NCI-H510A treated with DMSO at 0.1 percent for 48 hours (cell line): ENCODE measurements at regions not wholly inside any gene's neighbourhood (a gene's known extent, or its start where the extent isn't known, plus 50 kb on each side); places are given as distances from the start of the nearest gene placed in this dataset.
A peak's percentile ranks its signal among the peaks of the same experiment; 100 is the strongest.
"Not testable (repeated sequence)": the region's sequence is repeated elsewhere in the genome, so short reads cannot be mapped to it uniquely, and the experiment has no call there.

Source experiments
- DNase-seq: peaks from one replicate; lab custom pipeline; 2025; lab: John Stamatoyannopoulos, UW

DNA sequence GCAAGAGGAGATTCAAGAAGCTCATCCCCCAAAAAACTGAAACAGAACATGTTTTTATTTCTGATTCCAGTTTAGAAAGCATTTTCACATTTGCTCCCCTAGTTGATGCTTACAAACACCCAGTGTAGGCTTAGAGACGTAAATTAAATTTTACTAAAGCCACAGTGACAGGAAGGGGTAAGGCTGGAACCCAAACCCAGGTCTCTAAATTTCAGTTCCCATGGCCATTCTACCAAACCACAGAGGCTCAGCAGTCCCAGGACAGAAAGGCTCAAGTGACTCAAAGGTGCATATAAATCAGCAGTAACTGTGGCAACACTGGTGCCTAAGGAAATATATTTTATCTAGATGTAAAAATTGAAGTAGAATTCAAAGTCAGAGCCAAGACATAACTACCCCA, 128.7 kb downstream of the CEP120 start:
- DNase-seq: no peak

DNA sequence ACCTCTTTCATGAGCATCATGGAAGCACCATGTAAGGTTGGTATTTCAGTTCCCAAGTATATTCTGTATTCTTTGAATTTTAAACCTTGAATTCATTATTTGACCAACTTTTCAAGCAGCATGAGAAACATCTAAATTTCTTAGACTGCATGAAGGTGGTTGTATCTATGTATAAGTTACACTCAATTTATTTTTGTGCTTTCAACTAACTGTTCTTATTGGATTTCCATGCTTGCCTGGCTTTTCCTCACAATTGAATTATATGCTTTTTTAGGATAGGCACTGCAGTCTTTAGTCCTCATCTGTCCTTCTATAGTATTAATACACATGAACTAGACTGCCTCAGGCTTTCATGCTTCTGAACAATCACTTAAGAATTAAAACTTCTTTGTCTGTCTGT, 134.0 kb downstream of the CEP120 start:
- DNase-seq: no peak

DNA sequence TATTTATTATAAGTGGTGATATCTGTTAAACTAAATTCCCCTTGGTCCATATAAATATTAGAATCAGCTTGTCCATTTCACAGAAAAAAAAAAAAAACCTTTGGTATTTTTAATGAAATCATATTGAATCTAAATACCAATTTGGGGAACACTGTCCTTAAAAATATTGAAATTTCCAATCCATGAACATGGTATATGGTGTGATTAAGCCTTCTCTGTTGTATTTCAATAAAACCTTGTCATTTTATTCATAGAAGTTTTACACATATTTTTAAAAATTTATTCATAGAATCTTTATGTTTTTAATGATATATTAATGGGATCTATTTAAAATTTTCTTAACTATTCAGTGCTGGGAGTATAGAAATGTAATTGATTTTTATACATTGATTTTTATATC, 135.3 kb downstream of the CEP120 start:
- DNase-seq: no peak

DNA sequence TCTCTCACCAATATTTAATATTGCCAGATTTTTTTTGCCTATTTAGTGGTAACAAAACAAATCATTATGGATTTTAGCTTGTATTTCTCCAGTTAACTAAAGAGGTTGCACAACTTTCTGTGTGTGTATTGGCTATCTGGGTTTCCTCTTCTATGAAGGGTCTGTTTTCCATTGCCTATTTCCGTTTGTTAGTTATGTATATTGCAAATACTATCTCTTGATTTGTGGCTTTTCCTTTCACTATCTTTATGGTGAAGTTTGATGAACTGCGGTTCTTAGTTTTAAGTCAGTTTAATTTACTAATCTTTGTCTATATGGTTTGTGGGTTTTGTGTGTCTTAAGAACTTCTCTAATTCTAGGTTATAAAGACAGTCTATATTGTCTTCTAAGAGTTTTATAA, 136.3 kb downstream of the CEP120 start:
- no peak for DNase-seq

DNA sequence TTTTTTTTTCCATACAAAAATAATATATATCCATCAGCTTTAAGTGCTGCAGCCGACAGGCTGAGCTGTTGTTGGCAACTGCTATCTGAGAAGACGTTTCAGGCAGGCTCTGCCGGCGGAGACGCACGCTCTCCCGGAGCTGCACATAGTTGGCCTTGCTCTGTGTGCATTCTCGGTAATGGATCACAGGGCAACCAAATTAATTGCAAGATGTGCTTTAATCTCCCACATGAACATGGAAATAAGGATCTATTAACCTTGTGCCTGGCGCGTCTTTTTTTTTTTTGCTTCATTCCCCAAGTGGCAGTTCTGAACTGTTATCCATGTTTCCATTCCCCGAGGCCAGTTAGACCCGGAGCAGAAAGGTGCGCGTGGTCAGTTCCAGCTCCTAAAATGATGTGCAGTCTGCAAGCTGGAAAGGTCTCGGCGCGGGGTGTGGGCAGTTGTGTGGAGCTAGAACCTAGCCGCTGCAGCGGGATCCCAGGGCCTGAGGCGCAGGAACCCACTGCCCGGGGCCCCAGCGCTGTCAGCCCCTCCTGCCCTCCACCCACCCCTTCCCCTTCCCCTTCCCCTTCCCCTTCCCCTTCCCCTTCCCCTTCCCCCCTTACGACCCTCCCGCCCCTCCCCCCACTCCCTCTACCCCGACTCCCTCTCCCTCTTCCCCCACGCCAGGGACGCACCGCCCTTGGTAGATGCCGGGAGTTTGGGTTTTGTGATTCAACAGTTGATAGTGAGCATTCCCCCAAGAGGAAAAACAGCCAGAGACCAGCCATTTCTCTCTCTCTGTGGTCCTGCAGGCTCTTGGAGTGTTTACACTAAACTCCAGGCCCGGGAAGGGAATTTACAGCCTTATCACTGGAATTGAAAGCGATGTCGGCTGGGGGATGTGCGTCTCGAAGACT, 137.8 kb downstream of the CEP120 start:
- peak; percentile 33 for DNase-seq

DNA sequence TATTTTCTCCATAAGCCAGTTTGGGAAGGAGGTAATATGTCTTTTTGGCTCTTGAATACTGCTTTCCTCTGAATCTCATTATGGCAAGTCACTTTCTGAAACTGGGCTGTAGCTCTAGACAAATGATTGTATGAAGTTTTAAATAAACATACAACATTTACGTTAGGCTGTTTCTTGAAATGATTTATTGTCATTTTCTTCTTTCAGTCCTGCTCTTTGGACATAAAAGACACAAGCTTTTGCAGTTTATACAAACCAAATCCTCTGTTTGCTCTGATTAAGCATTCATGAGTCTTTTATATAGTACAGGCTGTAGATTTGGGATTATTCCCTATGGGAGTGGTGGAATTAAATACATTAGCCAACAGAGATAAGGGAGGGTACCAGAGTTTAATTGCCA, 139.7 kb downstream of the CEP120 start:
- no peak for DNase-seq

DNA sequence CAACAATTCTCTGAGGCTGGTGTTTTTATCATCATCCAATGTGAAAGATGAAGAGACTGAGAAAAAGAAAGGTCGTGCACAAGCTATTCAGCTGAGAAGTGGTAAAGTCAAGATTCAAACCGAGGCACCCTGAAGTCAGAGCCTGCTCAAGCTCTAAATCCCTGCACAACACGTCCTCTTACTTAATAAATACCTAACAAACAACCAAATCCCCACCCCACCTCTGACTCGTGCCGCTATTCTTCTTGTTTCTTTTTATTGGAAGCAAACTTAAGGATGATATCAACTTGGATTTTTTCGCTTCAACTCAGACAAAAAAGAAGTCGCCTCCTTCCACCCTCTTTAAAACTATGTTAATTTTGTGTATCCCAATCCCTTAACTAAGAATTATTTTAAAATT, 140.2 kb downstream of the CEP120 start:
- no peak for DNase-seq

DNA sequence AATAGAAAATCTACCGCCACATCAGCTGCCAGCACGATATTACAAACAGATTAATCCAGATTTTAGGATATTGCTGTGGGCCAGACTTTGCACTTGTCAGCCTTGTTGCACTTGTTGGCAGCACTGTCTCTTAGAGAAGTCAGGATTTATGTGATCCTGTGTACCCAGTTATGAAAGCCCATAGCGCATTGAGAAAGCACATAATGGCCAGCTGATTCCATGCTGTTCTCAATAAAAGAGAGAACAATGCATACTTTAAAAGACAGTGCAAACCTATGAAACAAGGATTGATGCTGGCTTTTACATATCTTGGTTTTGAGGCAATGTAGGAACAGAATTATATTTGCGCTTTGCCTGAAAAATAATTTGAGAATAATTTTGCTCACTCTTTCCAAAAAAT, 140.8 kb downstream of the CEP120 start:
- no peak for DNase-seq

DNA sequence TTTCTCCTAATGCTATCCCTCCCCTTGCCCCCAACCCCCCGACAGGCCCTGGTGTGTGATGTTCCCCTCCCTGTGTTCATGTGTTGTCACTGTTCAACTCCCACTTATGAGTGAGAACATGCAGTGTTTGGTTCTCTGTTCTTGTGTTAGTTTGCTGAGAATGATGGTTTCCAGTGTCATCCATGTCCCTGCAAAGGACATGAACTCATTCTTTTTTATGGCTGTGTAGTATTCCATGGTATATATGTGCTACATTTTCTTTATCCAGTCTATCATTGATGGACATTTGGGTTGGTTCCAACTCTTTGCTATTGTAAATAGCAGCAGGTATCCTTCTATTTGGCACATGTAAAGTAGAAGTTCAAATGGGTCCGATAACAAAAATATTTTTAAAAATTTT, 142.3 kb downstream of the CEP120 start:
- DNase-seq: not testable (repeated sequence)

DNA sequence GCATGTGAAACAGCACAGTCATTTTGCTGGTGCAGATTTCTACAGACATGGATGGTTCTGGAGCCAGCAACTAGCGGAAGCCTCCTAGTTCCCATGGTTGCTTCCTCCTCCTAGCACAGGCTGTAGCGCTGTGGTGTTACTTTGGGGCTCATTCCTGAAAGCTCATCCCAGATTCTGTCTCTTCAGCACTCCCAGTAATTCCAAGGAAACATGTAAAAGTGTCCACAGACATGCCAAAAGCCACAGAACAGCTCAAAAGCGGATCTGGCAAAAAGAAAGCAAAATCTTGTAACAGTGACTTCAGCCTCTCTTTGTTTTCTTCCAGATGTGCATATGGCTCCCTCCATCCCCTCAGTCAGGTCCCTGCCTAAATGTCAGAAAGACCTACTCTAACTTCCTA, 144.1 kb downstream of the CEP120 start:
- no peak for DNase-seq

DNA sequence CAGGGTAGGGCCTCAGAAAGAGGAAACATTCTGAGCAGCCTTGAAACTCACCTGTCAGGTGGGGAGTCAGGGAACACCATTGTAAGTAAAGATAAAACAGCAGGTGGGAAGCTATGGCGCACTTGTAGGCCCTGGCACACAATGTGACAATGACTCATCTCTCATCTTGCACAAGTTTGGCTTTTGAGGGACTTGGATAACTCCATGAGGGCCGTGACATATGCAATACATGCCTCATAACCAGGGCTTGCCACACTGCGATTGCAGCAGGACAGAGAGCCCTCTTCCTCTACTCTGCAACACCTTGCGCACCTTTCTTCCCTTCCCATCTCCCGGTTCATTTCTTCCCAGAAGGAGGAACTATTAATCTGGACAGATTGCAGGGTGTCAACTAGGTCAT, 144.9 kb downstream of the CEP120 start:
- no peak for DNase-seq

DNA sequence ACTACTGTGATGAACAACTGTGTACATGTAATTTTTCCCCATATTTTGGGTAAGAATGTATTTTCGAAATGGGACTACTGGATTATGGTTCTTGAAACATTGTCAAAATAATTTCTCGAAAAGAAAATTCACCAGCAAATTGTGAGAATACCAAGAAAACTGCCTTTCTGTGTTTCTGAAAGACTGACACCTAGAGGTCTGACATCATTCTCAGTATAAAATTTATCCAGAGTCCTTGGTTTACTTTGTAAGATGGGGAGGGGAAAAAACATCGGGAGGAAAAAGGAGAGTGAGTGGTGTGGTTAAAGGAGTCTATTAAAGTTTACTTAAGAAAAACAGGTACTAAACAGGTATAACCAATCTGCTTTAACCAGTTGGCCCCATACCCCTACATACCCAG, 149.2 kb downstream of the CEP120 start:
- no peak for DNase-seq

DNA sequence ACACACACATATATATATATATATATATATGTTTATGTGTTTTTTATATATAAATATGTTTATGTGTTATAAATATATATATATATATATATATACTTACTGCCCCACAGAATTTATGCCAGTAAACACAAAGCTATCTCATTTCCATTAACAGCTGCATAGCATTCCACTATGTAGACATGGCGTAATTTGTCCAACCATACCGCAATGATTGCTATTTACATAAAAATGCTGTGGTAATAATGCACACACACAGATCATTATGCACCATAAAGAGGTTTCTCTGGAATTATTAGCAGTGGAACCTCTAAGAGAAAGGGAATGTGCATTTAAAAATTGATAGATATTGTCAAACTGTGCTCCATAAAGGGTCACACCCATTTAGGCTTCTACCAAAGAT, 150.1 kb downstream of the CEP120 start:
- DNase-seq: no peak

DNA sequence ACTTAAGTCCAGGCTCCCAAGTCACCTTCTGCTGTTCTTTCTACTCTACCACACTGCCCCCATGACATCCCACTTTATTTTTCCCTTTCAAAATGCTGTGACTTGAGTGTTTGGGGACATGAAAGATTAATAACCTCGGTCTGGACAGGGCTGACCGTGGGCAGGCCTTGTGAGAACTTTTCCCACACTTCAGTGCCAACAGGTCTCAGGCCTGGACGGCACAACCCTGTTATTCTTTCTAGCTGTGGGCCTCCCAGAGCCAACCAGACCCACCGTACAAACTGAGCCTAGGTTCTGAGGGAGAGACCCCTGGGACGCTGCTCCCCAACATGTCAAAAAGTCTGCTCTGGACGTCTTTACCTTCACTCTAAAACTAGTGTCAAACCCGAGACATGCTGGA, 153.4 kb downstream of the CEP120 start:
- DNase-seq: no peak

DNA sequence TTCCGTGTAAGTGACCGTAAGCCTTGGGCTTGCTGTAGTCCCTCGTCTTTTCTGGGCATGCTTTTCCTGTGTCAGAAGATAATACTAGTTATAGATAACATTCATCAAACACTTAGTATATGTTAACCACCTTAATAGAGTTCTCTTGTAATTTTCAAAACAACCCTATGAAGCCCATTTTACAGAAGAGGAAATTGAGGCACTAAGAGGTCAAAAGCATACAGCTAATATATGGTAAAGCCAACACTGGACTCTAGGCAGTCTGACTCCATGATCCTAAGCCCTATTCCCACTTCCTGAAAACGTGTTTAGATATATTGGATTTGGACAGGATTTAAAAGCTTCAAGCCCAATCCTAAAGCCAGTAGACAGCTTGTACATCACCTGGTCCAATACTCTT, 153.8 kb downstream of the CEP120 start:
- no peak for DNase-seq

DNA sequence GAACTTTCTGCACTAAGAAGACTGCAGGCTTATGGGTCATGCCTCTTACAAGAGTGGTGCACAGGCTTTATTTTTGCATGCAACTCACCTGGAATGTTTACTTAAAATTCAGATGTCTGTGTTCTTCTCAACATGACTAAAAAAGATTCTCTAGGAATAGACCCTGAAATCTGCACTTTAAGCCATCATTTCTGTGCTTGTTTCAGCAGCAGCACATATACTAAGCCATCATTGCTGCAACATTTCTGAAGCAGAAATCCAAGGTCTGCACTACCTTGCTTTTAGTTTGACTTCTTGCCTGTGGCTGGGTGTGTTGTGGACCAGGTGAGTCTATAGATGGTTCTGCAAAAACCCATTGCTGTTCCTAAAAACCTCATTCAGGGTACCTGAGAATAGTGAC, 156.8 kb downstream of the CEP120 start:
- no peak for DNase-seq

DNA sequence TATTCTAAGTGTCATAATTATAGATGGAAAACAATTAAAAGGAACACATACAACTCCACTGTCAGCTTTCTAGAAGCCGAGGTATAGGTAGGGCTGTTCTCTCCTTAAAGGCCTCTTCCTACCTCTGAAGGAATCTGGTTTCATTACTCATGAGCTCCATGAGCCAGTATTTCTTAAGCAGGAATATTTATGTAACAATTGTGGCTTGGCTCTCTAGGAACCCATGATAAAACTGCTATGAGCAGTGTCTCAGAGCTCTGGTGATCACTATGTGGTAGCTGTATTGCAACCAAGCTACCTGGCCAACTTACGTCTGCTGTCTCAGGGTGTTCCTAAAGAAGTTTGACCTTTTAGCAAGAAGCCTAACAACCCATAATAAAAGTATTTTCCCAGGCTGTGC, 157.7 kb downstream of the CEP120 start:
- DNase-seq: no peak

DNA sequence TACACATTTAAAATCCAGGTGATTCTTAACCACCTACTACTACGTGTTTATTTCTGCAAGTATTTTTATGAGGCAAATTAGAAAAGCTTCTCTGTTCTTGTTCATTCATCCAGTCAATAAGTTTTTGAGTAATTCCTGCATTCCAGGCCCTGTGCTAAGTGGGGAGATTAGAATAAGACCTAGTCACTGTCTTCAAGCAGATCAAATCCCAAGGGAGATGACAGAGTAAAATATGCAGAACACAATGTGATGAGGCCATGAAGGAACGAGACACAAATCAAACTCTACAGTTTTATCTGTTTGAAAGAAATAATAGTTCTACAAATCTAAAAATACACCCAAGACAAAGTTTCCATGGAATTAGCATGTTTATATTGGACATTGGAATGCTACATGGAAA, 158.8 kb downstream of the CEP120 start:
- DNase-seq: no peak

DNA sequence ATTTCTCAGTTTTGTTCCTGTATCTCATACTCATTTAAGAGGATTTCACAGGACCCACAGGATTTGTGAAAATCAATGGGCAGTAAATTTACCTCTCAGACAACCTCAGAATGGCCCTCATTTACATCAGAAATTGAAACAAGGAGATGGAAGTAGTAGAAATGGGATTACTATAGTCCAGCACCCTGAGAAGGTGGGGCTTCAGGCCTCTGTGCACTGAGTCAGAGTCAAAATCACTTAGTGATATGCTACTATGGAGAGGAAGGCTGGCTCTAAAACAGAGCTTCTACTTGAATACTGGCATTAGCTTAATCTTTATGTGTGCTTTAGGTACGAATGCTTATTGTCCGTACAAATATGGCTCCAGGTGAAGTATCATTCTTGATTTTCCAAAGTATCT, 159.3 kb downstream of the CEP120 start:
- DNase-seq: no peak

DNA sequence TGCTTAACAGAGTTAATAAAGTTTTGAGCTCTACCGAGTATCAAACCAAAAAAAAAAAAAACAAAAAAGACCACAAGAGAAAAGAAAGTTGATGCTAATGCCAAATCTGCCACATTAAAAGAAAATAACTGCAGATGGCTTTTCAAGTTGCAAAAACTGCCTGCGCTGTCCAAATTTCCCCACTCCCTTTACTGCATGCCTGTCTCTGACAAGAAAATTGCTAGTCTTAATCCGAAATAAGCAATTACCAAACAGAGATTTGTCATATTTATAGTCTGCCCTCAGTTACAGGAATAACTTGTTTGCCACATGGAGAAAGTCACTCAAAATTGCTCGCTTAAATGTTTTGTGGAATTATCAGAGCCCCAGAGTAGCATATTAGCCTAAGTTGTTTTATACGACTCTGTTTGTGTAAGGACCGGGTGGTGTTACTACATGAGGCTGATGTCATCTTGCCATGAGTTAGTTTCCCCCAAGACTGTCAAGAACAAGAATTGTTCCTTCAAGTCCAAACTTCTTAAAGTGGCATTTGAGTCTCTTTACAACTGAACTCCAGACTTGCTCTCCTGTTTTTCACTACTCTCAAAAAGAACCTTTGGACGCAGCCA, 160.9 kb downstream of the CEP120 start:
- no peak for DNase-seq

DNA sequence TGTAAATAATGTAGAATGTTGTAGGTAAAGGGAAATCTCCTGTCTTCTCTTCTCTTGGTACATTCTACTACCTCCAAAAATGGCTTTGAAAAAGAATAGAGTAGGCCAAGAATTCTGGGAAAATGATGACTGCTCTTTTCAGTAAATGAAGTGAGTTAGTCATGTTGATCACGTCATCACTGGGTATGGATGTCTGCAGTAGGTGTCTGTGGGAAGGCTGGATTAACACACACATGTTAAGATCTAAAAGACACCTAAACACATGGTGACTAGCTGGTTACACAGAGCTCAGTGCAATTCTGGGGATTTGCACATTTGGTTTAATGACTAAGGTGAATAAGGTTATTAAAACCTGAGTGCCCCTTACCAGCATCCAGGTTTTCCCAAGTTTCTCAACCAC, 161.5 kb downstream of the CEP120 start:
- DNase-seq: no peak

DNA sequence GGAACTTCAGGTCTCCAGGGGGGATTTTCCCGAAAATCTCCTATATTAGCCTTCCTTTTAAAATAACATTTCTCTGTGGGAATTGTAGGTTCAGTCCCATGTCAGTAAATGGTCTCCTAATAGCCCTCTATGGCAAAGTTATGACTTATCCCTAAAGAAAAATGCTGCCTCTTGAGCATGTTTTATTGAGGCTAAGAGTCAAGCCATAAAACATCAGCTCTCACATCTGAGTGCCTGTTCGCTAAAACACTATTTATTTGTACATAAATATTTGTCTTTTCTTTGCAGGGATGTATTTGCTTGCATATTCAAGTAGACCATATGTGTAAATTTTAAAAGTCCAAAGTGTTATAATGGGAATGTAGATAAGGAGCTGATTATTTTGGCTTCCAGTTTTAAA, 160.4 kb downstream of the PRDM6 start:
- no peak for DNase-seq

DNA sequence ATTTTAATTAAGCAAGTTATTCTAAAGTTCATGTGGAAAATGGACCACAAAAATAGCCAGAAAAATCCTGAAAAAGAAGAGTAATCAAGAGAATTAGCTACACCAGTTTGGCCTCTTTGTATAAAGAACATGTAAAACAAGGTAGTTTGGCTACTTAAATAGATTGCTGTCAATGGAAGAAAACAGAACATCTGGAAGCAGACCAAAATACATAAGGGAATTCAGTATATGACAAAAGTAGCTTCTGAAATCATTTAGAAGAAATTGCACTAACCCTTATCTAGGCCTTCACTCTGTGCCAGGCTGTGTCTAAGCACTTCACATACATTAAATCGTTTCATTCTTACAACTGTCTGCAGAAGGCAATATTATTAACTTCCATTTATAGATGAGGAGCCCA, 156.6 kb downstream of the PRDM6 start:
- no peak for DNase-seq

DNA sequence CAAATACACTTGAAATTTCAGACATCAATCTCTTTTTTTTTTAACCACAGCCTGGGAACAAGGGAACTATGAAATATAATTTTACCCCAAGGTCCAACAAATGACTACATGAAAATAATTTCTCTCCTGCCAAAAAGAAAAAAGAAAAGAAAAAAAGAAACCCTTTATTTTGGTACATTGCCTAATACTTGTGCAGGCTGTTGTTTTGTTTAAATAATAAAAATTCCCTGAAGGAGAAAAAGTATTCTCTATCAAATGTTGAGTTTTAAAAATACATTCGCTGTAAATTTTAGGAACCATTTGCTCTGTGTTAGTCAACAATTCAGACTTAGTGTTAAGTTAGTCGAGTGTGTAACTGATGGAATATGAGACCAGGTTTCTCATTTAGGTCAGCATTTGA, 155.4 kb downstream of the PRDM6 start:
- DNase-seq: no peak
